Astrocyte (in vitro differentiated cells and primary cell): ENCODE measurements at regions not wholly inside any gene's neighbourhood (a gene's known extent, or its start where the extent isn't known, plus 50 kb on each side); places are given as distances from the start of the nearest gene placed in this dataset.

ENCODE experiments used
- CTCF ChIP-seq: IDR thresholded peaks from 2 replicates; pipeline ENCODE4 v1.5.1; 2011; ENCODE audit warnings: low read depth, mild to moderate bottlenecking, inconsistent platforms, low read length, moderate library complexity; ENCODE audit not compliant: insufficient read depth
- EZH2 ChIP-seq: IDR thresholded peaks from 2 replicates; pipeline ENCODE4 v1.6.1; 2012; ENCODE audit warnings: mild to moderate bottlenecking, low read length, inconsistent platforms; ENCODE audit not compliant: insufficient read depth

- TF ChIP-seq CTCF (no peak), EZH2 (no peak)
These were observed 118.7 kb upstream of the PUM3 start for GRCh38 chr9:2962471-2963172.
